ENCODE measurements at regions not wholly inside any gene's neighbourhood (a gene's known extent, or its start where the extent isn't known, plus 50 kb on each side); places are given as distances from the start of the nearest gene placed in this dataset.

GRCh38 chr7:47088329-47089067 is 493.4 kb downstream of the TNS3 start:
- no peaks in the 10 kb centered on the region for H4K20me1 ChIP-seq (ENCODE audit: low read depth)
- no peaks in the 10 kb centered on the region for H3K27me3 ChIP-seq
- peak; percentile 87 for DNase-seq (ENCODE audit: low spot score)
- no peaks in the 10 kb centered on the region for H3K79me2 ChIP-seq (ENCODE audit: low read depth)
- Mint-ChIP-seq H3K9me3 (no peaks in the 10 kb centered on the region), H3K4me1 (peaks cover 4% of the 10 kb centered on the region), H3K4me3 (no peak overlapping the region), H3K27ac (no peak overlapping the region), H3K36me3 (no peaks in the 10 kb centered on the region), H3K27me3 (ENCODE audit: insufficient read depth, low read depth) (peaks cover 3% of the 10 kb centered on the region)
- peak overlapping the region; percentile 50 for H2AFZ ChIP-seq (replicated peaks)
- no peak overlapping the region for H3K4me2 ChIP-seq
- H3K4me1 ChIP-seq, result no peaks in the 10 kb centered on the region
- H3K4me3 ChIP-seq, result no peak overlapping the region
- H3K9me3 ChIP-seq (ENCODE audit: low read depth), result no peaks in the 10 kb centered on the region
- no peak overlapping the region for H3K27ac ChIP-seq
- no peaks in the 10 kb centered on the region for H3K36me3 ChIP-seq
- no peaks in the 10 kb centered on the region for H3F3A ChIP-seq (ENCODE audit: low read depth)
- H3K9ac ChIP-seq, result no peak overlapping the region
- TF ChIP-seq EZH2 (IDR thresholded peaks at IDR 0.05), result no peak
- no peak for TF ChIP-seq EZH2phosphoT487 (IDR thresholded peaks at IDR 0.05)
- TF ChIP-seq CTCF (IDR thresholded peaks at IDR 0.05), result peak; percentile 94

GRCh38 chr7:47087866-47088265 is 494.0 kb downstream of the TNS3 start:
- no peaks in the 10 kb centered on the region for H3K36me3 Mint-ChIP-seq
- H3K79me2 ChIP-seq (ENCODE audit: low read depth), result no peaks in the 10 kb centered on the region
- no peak overlapping the region for H3K27ac Mint-ChIP-seq
- no peaks in the 10 kb centered on the region for H3K36me3 ChIP-seq
- no peak overlapping the region for H3K4me3 ChIP-seq
- peak overlapping the region; percentile 50 for H2AFZ ChIP-seq (replicated peaks)
- H3K27ac ChIP-seq, result no peak overlapping the region
- TF ChIP-seq EZH2 (IDR thresholded peaks at IDR 0.05), result no peak
- no peak for TF ChIP-seq CTCF (IDR thresholded peaks at IDR 0.05)
- TF ChIP-seq EZH2phosphoT487 (IDR thresholded peaks at IDR 0.05), result no peak
- no peak overlapping the region for H3K4me2 ChIP-seq
- H3K4me1 ChIP-seq, result no peaks in the 10 kb centered on the region
- no peaks in the 10 kb centered on the region for H3K9me3 Mint-ChIP-seq
- no peaks in the 10 kb centered on the region for H4K20me1 ChIP-seq (ENCODE audit: low read depth)
- H3K9ac ChIP-seq, result no peak overlapping the region
- no peaks in the 10 kb centered on the region for H3F3A ChIP-seq (ENCODE audit: low read depth)
- no peak for DNase-seq (ENCODE audit: low spot score)
- no peaks in the 10 kb centered on the region for H3K9me3 ChIP-seq (ENCODE audit: low read depth)
- peaks cover 4% of the 10 kb centered on the region for H3K4me1 Mint-ChIP-seq
- H3K27me3 Mint-ChIP-seq (ENCODE audit: insufficient read depth, low read depth), result peaks cover 3% of the 10 kb centered on the region
- no peak overlapping the region for H3K4me3 Mint-ChIP-seq
- H3K27me3 ChIP-seq, result no peaks in the 10 kb centered on the region

DNA sequence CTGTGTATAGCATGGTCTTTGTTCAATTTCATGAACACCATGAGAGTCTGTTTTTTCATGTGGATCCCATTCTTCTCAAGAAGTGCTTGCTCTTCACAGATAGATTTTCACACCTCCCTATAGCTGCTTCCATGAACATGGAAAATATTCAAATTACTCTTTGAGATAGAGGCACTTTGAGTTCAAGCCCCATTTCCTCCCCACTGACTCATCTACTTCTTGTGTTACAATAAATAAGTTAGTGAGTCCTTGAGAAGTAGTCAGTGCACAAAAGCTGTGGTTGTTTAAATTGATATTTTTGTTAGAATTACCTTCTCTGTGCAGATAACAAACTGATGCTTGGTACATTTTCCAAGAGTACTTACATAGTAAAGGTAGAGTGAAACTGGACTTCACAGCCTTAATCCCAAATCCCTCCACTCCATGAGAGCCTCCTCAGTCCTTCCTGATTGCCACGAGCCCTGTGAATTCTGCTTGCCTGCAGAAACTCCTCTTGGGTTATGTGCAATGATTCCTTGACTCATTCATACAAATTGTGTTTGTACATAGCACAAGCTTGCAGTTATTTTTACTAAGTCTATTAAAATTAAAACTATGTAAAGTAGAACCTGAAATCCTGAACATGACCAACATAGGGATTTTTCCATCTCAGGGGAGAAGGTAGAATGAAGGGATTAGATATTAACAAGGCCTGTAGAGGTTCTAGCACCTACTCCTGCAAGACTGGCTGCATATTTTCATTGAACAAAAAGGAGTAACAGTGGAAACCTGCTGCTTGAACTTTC is 496.2 kb downstream of the TNS3 start:
- TF ChIP-seq CTCF (IDR thresholded peaks at IDR 0.05) (no peak), EZH2phosphoT487 (IDR thresholded peaks at IDR 0.05) (no peak)
- Mint-ChIP-seq H3K27ac (no peak overlapping the region), H3K4me1 (peaks cover 4% of the 10 kb centered on the region), H3K4me3 (no peak overlapping the region), H3K9me3 (no peaks in the 10 kb centered on the region), H3K27me3 (ENCODE audit: insufficient read depth, low read depth) (peaks cover 3% of the 10 kb centered on the region), H3K36me3 (no peaks in the 10 kb centered on the region)
- Histone ChIP-seq H3F3A (ENCODE audit: low read depth) (no peaks in the 10 kb centered on the region), H3K79me2 (ENCODE audit: low read depth) (no peaks in the 10 kb centered on the region), H3K27ac (no peak overlapping the region), H3K4me2 (no peak overlapping the region), H2AFZ (replicated peaks) (no peak overlapping the region), H3K36me3 (no peaks in the 10 kb centered on the region), H3K4me3 (no peak overlapping the region), H3K9me3 (ENCODE audit: low read depth) (no peaks in the 10 kb centered on the region), H3K9ac (no peak overlapping the region), H3K27me3 (no peaks in the 10 kb centered on the region), H3K4me1 (no peaks in the 10 kb centered on the region), H4K20me1 (ENCODE audit: low read depth) (no peaks in the 10 kb centered on the region)
- no peak for DNase-seq (ENCODE audit: low spot score)
